HG03064 (cell line): ENCODE measurements at regions not wholly inside any gene's neighbourhood (a gene's known extent, or its start where the extent isn't known, plus 50 kb on each side); places are given as distances from the start of the nearest gene placed in this dataset.
"Not testable (repeated sequence)": the region's sequence is repeated elsewhere in the genome, so short reads cannot be mapped to it uniquely, and the experiment has no call there.

Experiments
- ATAC-seq: cut with Tn5 transposase; IDR thresholded peaks from one replicate; pipeline ENCODE4 v1.9.1; 2021; ENCODE audit warnings: low read depth; ENCODE audit not compliant: unreplicated experiment

DNA sequence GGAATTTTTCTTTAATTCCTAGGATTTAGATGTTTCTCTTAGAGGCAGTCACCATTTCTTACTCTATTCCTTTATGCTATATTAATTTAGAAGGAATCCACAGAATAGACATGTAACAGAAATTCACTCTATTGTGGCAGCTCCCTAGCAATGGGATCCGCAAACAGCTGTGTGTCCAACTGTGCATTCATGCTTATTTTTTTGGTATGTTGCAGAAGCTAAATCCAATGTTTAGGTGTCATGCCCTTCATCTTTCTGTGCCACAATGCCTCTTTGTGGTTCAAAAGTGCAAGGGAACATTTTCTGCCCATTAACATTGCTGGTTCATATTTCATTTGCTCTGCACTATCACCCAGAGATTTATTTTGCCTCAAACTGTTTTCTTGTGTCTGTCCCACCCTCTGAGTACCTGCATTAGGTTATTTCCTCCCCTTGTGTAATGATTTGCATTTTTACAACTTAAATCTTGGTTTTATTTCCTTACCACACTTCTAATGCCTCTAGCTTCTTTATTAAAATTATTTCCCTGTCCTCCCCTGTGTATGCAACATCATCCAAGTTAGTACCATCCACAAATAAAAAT lies 816.5 kb downstream of the EFNA5 start:
- no peak for ATAC-seq

DNA sequence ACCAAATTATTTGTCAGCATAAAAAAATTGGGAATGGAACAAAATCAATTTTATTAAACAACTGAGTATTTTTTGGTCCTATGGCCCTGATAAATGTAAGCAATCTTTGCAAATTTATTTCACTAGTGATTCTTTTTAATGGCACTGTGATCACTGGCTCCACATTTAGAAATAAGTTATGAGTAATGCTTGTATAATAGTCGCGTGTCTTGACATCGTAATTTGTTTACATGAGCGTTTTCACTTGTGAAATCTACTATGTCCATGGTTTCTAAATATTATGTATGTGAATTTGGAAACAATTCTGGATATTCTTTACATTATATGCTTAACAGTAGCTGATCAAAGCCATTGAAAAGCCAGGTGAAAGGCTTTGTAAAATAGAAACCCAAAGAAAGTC lies 817.5 kb downstream of the EFNA5 start:
- ATAC-seq: no peak

DNA sequence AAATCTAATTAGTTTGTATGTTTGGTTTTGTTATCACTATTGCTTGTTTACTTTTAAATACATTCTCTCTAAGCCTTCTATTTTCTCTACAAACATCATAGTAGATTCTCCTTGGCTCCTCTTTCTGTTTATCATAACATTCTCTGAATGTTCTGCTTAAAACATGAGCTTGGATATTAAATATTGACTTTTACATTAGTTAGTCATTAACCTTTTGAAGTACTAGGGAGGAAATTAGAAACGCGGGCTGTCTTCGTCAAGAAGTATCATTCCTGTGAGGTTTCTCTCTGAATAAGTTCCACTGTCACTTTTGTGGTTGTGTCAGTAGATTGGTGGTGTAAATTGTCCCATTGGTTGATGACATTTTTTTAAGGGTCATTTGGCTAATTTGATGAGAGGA lies 821.5 kb downstream of the EFNA5 start:
- ATAC-seq: no peak

DNA sequence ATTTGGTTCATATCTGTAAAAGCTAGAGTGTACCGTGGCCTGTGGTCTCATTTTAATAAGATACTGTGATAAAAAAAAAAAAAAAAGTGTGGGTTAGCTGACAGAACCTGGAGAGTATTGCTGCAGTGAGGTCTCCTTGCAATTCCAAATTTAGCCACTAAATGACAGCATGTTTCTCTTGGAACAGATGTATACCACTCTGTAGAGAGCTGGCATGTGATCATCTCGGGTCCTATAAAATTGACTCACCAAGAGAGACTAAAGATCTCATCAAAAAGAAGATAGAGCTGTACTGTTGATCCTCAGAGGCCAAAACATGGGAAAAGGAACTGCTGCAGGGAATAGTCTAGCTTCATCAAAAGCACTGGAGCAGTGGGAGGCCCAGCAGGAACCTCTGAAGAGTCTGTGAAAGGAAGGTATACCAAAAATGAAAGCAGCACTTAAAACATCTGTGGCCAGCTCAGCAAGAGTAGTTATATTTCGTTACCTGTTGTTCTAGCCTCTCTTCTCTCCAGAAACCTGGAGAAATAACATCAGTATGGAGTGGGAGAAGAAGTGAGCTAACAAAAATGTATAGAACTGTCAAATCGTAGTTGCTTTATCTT lies 826.8 kb downstream of the EFNA5 start:
- ATAC-seq: no peak

DNA sequence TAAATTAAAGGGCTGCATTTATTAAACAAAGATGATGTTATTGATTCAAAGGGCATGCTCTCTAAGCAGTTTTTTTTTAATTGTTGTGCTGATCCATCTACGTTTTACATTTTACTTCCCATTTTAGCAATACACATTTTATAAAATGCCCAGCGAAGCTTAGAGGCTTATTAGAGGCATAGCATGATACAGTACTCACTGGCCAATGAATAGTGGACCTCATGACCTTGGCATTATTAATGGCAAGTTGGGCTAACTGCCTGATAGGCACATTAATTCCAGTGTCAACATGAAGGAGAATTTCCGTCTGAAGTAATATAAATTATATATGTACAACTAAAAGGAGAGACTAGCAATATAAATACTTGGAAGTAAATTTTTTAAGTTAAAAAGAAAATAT lies 837.2 kb downstream of the EFNA5 start:
- ATAC-seq: no peak

DNA sequence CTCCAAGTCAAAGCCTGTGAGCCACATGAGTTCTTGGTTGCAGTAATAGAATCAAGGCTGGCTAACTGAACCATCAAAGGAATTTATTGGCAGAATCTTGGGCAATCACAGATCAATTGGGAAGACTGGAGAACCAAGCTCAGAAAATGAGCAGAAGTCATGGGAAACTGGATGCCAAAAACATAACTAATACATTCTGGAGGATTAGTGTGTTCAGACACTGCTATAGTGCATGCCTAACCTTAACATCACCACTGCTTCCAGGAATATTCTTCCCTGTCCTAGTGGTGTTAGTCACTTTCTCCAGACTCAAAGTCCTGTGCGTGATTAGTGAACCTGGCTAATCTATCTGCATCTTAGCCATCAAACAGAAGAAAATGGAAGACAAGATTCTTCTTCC lies 843.7 kb downstream of the EFNA5 start:
- ATAC-seq: no peak

DNA sequence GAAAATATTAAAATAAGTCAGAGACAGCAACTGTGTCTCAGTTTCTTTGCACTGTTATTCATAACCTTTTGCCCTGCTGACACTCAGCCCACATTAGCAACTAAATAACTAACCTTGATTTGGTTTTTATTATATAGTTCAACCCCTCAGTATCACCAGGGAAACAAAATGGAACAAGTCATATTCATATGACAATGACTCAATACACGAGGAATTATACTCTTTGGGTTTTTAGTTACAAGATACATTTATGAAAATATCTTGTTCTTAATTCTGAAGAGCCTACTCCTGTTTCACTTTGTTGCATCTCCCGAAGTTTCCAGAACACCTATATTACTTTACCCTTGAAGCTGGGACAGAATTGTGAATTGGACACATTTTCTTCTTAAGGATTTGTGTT lies 845.4 kb downstream of the EFNA5 start:
- no peak for ATAC-seq

DNA sequence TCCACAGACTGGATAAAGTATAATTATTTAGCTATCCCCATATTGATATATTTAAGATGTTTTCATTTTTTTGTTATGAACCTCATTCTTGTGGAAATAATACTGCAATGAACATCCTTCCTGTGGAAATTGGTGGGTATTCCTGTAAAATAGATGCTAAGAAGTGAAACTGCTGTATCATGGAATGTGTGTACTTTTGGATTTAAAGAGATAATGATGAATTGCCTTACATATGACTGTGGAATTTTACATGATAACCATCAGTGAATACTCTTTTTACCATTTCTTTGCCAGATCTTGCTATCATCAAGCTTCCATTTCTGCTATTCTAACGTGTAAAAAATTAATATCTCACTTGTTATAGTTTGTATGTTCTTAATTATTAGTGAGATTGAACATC lies 847.9 kb downstream of the EFNA5 start:
- ATAC-seq: no peak

DNA sequence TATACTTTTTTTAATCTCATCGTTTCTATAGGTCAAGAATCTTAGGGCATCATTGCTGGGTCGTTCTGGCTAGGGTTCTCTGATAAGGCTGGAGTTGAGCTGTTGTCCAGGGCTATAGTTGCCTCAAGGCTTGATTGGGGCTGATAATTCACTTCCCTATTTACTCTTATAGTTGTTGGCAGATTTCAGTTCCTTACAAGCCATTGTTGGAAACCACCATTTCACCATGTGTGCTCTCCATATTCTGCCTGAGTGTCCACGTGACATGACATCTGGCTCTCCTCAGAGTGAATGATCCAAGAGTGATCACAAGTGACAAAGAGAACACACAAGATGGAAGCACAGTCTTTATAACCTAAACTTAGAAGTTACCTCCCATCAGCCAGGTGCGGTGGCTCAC lies 852.2 kb downstream of the EFNA5 start:
- no peak for ATAC-seq

DNA sequence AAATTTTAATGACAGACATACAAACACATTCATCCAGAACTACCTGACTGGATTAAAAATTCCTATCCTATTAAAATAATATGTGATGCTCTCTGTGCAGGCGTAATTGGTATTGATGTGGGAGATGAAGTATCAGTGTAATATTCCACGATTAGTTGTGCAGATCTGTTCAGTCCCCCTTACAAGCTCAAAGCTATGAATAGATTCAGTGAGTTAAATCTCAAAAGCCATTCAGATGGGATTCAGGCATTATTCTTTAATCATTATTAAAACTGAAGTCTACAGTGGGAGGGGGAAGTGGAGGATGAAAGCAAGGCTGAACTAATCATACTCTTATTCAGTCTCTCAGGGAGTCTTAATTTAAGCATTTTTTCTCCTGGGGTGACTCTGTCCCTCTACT lies 855.8 kb downstream of the EFNA5 start:
- no peak for ATAC-seq

DNA sequence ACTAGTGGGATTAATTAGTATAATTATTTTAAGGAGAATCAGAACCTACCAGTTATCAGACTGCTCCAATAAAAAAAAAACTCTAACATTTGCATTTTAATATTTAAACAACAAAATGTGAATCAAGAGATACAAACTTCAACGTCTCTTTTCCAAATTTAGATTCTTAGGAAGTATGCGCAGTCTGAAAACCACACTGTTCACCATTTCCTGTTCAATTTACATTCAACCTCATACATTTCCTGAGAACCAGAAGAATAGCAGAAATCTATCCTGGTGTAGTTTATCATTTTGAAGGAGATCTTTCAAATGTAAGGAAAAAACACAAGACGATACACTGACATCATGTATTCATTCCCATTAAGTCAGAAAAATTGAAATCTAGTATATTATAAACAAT lies 869.2 kb downstream of the EFNA5 start:
- ATAC-seq: no peak

DNA sequence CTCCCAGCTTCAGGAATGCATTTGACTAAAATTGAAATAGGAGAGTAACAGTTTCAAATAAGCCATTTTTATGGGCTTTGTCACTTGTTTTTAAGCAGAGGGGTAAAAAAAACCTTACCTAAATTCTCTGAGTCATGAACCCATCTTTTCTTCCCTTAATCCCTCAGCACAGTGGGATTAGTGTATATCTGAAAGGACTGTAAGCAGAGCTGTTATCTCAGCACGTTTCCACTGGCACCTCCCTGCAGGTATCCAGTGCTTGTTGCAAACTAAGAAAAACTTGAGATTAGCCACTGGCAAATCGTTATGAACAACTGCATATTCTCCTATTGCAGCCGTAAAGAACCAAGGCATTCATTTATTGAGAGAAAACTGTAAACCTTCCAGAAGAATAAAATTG lies 872.7 kb downstream of the EFNA5 start:
- ATAC-seq: no peak

DNA sequence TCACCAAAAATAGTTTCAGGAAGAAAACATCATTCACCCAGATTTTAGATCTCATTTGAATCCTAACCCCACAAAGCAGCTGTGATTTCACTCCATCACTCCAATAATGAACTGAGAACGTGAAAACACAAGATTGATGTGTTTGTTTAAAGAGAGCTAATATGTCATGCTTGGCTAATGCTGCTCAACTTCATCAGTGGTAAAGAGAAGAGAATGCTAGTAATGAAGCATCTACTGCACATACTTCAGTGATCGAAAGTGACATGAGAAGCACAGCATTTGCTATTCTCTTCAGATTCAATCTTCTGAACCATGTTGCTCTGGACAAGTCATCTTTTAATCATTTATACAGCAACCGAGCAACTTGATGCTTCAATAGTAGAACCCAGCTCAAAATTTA lies 874.7 kb downstream of the EFNA5 start:
- no peak for ATAC-seq

DNA sequence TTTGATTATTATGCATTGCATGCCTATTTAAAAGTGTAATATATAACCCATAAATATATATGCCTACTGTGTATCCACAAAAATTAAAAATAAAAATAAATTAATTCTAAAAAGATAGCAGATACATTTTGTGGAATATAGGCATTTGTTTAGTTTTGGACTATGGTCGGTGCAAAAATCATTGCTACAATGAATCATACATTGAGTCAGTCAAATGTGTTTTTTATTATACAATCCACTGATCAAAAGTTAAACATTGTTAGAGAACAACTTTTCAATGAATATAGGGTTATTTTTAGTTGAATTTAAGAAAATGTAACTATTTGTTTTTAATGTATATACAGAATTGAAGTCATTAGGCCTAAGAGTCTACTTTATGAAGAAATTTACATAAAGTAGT lies 885.9 kb downstream of the EFNA5 start:
- ATAC-seq: no peak

DNA sequence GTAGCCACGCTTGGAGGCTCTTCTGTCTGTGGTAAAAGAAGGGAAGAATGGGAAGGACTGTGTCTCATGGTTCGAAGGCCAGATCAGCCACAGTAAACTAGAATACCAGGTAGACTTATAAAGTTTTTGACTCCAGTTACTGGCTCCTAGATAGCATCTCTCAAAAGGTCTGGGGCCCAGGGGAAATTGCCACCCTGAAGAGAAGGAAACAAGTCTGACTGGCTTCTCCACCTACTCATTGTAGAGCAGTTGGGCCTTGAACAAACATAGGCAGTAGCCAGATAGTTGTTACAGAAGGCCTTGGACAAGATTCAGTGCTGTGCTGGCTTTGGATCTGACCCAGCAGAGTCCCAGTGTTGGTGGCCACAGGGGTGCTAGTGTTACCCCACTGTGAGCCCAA lies 890.4 kb downstream of the EFNA5 start:
- no peak for ATAC-seq

DNA sequence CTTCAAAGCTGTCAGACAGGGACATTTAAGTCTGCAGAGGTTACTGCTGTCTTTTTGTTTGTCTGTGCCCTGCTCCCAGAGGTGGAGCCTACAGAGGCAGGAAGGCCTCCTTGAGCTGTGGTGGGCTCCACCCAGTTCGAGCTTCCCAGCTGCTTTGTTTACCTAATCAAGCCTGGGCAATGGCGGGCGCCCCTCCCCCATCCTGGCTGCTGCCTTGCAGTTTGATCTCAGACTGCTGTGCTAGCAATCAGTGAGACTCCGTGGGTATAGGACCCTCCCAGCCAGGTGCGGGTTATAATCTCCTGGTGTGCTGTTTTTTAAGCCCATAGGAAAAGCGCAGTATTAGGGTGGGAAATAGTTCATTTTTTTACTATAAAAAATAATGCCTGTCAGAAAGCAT lies 894.2 kb downstream of the EFNA5 start:
- ATAC-seq: not testable (repeated sequence)

DNA sequence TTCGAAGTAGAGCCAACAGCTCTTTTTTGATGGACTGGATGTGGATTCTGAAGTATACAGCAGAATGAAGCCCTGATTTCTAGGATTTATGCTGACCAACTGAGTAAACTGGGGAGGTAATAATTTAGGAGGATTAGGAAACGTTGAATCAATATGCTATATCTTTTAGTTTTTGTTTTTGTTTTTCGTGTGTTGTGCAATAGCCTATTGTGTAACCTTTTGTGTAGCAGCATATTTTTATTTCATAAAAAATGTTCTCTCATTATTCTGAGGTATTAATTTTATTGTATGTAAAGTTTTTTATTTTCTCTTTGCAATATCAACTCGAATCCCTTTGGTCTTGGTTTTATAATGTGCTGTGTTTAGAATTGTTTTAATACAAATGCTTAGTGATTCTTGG lies 902.3 kb downstream of the EFNA5 start:
- no peak for ATAC-seq

DNA sequence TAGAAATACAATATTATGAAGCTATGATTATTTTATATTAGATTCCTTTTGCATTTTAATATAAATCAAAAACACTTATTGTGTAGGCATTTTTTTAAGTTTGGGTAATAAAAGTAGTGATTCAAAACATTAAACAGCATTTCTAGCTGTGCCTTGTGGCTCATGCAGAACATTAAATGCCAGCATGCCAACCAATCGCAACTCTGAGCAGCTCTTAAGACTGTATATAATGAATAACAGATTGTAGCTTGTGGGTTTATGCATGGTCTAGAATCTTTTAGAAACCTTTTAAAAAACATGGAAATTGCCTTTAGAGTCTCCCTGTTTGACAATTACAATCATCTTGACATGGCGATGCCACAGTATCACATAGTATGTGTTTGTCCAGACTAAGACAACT lies 903.8 kb downstream of the EFNA5 start:
- no peak for ATAC-seq

DNA sequence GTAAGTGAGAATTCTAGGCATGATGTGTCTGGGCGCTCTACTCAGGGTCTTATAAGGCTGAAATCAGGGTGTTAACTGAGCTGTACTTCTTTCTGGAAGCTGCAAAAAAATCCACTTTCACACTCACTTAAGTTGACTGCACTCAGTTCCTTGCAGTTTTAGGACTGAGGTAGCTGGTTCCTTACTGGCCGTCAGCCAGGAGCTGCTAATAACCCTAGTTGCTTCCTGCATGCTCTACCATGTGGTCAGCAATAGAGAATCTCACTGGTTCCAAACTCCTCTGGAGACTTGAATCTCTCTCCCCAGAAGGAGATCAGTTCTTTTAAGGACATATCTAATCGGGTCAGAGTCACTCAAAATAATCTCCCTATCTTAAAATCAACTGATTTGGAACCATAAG lies 911.2 kb downstream of the EFNA5 start:
- no peak for ATAC-seq

DNA sequence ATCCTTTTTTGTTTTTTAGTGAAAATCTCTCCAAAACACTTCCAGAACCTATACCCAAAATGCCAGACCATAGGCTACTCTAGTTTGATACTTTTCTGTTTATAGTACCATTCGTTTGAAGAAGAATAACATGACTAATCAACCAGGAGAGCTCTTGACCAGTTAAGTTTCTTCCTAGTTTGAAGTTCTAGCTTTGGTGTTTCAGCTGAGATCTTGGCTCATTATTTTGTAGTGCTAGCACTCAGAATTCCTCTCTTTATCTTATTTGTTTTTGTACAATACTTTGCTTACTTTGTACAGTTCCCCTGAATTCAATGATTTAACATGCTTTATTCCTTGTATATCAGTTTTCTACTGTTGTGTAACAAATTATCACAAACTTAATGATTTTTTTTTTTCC lies 911.6 kb downstream of the EFNA5 start:
- no peak for ATAC-seq

DNA sequence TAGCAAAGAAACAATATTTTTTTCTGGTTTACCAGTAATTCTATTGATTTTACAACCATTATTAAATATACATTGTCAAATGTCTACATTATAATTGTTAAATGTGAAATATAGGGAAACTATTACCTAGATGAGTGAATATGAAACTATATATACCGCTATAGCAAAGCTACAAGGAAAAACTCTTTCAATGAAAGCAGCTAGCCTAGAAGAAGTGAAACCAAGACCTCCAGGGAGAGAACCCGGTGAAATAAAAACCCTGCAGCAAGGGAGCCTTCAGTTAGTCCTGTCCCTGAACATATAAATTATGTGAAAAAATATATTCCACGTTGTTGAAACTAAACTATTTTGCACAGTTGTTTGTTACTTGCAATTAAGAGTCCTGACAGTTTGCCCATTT lies 913.1 kb downstream of the EFNA5 start:
- no peak for ATAC-seq

DNA sequence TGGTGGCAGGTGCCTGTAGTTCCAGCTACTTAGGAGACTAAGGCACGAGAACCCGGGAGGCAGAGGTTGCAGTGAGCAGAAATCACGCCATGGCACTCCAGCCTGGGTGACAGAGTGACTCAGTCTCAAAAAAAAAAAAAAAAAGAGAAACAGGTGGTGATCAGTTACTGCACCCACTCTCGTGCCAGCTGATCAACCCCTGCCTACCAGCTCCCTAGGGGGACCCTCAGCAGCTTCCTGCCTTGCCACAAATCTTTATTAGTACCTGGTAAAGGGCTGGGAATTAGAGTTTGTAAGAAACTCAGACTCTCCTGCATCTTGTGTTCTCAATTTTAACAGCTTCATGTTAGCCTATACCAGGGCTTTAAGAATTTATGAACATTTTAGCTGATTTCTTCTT lies 914.9 kb downstream of the EFNA5 start:
- no peak for ATAC-seq

DNA sequence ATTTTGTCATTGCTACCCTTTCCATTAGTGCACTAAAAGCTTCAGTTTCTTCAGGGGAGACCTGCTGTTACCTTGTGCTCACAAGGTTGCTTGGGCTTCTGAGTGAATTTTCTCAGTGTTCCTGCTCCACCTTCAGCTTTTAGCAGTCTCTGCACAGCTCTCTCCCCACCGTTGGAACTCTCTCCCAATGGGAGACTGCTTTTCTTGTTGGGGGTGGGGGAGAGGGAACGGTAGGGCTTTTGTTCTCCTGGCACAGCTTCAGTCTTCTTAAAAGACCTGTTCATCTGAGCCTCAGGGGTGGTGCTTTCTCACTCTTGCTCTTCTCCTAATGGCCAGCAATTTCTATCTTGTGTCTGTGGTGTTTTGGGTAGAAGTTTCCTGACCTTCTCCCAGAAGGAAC lies 915.7 kb downstream of the EFNA5 start:
- ATAC-seq: no peak
